HAP-1 (cell line): ENCODE measurements at regions not wholly inside any gene's neighbourhood (a gene's known extent, or its start where the extent isn't known, plus 50 kb on each side); places are given as distances from the start of the nearest gene placed in this dataset.
A peak's percentile ranks its signal among the peaks of the same experiment; 100 is the strongest.
"Not testable (repeated sequence)": the region's sequence is repeated elsewhere in the genome, so short reads cannot be mapped to it uniquely, and the experiment has no call there.

ENCODE experiments used
- DNase-seq, 2 experiments: peaks; one replicate each; pipeline ENCODE4 v3.0.0-alpha.2; 2016 to 2020; ENCODE audit warnings: low spot score in 2 of 2
- H3K27me3 ChIP-seq: fragments of 250-450 bp; sonication (Bioruptor Pico); 2 replicates; pipeline ENCODE4 v1.5.1; 2020; ENCODE audit warnings: low read depth, mild to moderate bottlenecking, moderate library complexity
- H3K36me3 ChIP-seq: fragments of 250-450 bp; sonication (Bioruptor Pico); replicated peaks from 2 replicates; pipeline ENCODE4 v1.5.1; 2020; ENCODE audit warnings: mild to moderate bottlenecking
- H3K4me1 ChIP-seq: fragments of 250-450 bp; sonication (Bioruptor Pico); 2 replicates; pipeline ENCODE4 v1.5.1; 2020; ENCODE audit warnings: mild to moderate bottlenecking
- H3K4me3 ChIP-seq: fragments of 250-450 bp; sonication (Bioruptor Pico); 2 replicates; pipeline ENCODE4 v1.5.1; 2020; ENCODE audit warnings: mild to moderate bottlenecking, moderate library complexity
- H3K9me3 ChIP-seq: fragments of 250-450 bp; sonication (Bioruptor Pico); 2 replicates; pipeline ENCODE4 v1.5.1; 2020; ENCODE audit warnings: mild to moderate bottlenecking, moderate library complexity
- in situ Hi-C: fragments of 300-500 bp; cut with MboI; formaldehyde crosslinking; loops from 3 replicates; pipeline ENCODE4 v1.14.3; 2020; ENCODE audit warnings: low sequenced_read_pairs, inconsistent platforms, mixed read lengths

DNA sequence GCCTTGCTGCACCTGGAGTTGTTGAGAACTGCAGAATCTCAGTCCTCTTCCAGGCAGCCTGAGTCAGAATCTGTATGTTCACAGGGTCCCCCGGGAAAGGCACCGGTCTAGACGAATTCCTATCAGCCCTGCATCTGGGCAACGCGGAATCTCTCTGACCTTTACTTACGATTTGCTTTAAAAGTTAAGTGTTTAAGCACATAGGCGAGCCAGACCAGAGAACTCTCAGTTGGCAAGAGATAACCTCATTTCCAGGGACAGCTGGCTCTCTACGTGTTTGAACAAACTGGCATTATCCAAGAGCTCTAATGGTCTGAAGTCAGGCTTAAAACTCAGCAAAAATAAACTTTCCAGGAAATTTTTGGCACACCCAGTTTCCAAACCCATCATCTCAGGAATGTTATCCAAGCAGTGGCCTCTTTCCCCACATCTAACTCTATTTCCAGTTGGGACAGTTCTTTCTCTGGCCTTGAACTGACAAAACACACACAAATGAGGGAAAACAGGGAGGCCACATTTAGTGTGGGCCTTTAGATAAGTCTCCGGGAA, 53.4 kb downstream of the HES1 start:
- Histone ChIP-seq H3K36me3 (no peaks in the 10 kb centered on the region), H3K27me3 (no peaks in the 10 kb centered on the region), H3K4me3 (no peak overlapping the region), H3K9me3 (no peaks in the 10 kb centered on the region), H3K4me1 (peaks cover under 1% of the 10 kb centered on the region; the same call in 1 of the 2 replicates)
- in situ Hi-C loops, result no loop called here
- DNase-seq, result no peak

DNA sequence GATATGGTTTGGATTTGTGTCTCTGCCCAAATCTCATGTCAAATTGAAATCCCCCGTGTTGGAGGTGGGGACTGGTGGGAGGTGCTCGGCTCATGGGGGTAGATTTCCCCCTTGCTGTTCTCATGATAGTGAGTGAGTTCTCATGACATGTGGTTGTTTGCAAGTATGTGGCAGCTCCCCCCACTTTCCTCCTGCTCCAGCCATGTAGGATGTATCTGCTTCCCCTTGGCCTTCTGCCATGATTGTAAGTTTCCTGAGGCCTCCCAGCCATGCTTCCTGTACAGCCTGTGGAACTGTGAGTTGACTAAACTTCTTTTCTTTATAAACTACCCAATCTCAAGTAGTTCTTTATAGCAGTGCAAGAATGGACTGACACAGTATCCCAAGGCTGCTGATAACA, 55.9 kb downstream of the HES1 start:
- in situ Hi-C loops, H3K9me3 ChIP-seq, H3K4me1 ChIP-seq: not testable (repeated sequence)

DNA sequence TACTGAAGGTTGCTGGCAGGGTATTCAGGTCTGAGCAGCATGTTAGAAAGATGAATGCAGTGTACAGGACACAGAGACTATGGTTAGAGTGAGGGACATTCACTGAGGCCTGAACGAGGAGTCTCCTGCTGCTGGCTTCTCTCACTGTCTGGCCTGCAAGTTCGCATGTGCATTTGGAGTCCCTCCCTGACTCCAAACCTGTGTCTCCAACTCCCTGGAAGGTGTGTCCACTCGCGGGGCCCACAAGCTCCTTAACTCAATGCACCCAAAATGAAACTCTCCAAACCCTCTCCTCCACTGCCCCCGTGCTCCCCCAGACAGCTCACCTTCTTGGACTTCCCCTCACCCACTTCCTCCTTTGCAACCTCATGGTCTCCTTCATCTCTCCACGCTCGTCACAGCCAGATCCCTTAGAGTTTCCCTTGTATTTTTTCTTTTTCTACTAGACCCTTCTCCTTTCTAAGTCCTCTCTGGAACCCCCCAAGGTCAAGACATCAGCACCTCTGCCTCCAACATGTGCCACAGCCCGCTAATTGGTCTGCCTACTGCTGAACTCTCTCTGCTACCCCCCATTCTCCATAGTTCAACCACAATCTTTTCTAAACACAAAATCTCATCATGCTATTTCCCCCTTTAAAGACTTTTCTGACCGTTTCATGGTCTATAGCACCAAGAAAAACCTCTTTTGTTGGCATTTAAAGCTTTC, 58.3 kb downstream of the HES1 start:
- Histone ChIP-seq H3K27me3 (no peaks in the 10 kb centered on the region), H3K4me1 (peaks cover 7% of the 10 kb centered on the region; the same call in 1 of the 2 replicates), H3K4me3 (no peak overlapping the region), H3K36me3 (no peaks in the 10 kb centered on the region), H3K9me3 (no peaks in the 10 kb centered on the region)
- in situ Hi-C loops, result no loop called here
- no peak for DNase-seq

More for the DNA sequence above, 55.9 kb downstream of the HES1 start:
- H3K36me3 ChIP-seq, DNase-seq, H3K27me3 ChIP-seq, H3K4me3 ChIP-seq: not testable (repeated sequence)

DNA sequence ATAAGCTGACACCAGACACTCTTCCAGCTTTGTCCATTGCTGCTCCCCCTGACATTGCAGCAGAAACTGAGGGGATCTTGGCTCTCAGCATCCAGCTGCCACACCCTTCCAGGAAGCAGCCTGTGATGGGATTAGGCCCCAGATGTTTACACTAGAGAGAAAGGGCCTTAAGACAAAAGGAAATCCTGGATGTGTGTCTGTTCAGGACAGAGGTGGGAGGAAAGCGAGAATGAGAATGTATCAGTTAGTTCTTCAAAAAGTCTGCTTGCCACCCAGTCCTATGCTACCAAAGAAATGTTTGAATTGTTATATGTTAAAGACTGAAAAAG, 58.8 kb downstream of the HES1 start:
- no peaks in the 10 kb centered on the region for H3K36me3 ChIP-seq
- peaks cover 7% of the 10 kb centered on the region; the same call in 1 of the 2 replicates for H3K4me1 ChIP-seq
- no peak overlapping the region for H3K4me3 ChIP-seq
- H3K9me3 ChIP-seq, result no peaks in the 10 kb centered on the region
- H3K27me3 ChIP-seq, result no peaks in the 10 kb centered on the region
- in situ Hi-C loops, result no loop called here
- no peak for DNase-seq

DNA sequence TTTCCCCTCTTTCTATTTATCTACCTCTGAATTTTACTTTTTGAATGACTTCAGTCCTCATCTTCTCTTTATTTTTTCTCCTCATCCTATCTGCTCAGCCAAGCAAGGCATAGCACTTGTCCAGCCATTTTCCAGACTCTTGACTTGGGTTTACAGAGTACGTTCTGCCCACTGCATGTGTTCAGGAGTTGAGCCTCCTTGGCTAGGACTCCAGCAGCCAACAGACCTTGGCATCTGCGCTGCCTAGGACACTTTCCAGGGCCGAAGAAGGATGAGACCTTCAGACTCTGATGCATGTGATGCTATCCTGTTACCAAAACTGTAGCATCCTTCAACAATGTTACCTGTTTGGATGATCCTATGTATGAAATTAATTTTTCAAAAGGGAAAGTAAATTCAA, 59.7 kb downstream of the HES1 start:
- no peaks in the 10 kb centered on the region for H3K9me3 ChIP-seq
- no peak overlapping the region for H3K4me3 ChIP-seq

DNA sequence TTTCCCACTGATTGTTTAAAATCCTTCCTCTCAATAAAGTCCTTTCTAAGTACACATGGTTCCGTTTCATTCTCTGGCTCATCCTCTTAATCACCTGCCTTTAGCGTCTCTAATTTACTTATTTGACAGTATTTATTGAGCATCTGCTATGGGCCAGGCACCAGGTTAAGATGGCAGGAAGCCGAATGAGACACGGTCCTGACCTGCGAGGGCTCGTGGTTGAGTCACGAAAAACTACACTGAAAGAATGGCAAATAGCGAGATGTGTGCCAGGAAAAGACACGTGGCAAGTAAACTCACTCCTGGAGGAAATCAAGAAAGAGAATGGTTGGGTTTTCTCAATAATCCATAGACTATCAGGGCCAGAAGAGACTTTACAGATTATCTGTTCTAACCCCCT, 60.9 kb downstream of the HES1 start:
- peaks cover 7% of the 10 kb centered on the region; the same call in 1 of the 2 replicates for H3K4me1 ChIP-seq
- no peaks in the 10 kb centered on the region for H3K27me3 ChIP-seq
- H3K9me3 ChIP-seq, result no peaks in the 10 kb centered on the region
- in situ Hi-C loops, result no loop called here
- H3K36me3 ChIP-seq, result no peaks in the 10 kb centered on the region
- no peak overlapping the region for H3K4me3 ChIP-seq
- DNase-seq, result no peak

More for the DNA sequence above, 59.7 kb downstream of the HES1 start:
- in situ Hi-C loops, result no loop called here
- Histone ChIP-seq H3K4me1 (peaks cover 7% of the 10 kb centered on the region; the same call in 1 of the 2 replicates), H3K36me3 (no peaks in the 10 kb centered on the region), H3K27me3 (no peaks in the 10 kb centered on the region)
- no peak for DNase-seq

DNA sequence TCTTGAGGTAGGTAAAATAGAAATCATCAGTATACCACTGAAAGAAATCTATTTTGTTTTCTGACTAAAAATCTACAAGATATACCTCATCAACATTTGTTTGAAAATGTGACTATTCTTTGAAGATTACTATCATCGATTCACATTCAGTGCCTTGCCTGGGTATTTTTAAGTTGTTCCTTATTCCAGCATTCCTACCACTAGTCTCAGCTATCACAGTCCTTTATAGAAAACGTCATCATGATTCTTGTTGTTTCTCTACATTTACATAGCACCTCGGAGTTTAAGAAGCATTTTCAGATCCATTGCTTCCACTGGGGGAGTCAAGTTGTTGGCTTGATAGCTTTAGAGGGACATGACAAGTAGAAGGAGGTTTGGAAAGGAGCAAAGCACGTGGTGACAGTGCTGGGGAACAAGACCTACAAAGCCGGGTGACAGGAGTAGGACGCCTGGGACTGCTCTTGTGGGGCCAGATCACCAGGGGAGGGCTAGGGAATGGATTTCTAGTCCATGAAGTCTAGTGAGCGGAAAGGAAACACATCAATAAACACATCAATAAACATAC, 61.5 kb downstream of the HES1 start:
- H3K4me3 ChIP-seq, result no peak overlapping the region
- no peaks in the 10 kb centered on the region for H3K9me3 ChIP-seq
- DNase-seq, result no peak
- H3K27me3 ChIP-seq, result no peaks in the 10 kb centered on the region
- H3K36me3 ChIP-seq, result no peaks in the 10 kb centered on the region
- H3K4me1 ChIP-seq, result peaks cover 7% of the 10 kb centered on the region; the same call in 1 of the 2 replicates
- in situ Hi-C loops, result no loop called here

DNA sequence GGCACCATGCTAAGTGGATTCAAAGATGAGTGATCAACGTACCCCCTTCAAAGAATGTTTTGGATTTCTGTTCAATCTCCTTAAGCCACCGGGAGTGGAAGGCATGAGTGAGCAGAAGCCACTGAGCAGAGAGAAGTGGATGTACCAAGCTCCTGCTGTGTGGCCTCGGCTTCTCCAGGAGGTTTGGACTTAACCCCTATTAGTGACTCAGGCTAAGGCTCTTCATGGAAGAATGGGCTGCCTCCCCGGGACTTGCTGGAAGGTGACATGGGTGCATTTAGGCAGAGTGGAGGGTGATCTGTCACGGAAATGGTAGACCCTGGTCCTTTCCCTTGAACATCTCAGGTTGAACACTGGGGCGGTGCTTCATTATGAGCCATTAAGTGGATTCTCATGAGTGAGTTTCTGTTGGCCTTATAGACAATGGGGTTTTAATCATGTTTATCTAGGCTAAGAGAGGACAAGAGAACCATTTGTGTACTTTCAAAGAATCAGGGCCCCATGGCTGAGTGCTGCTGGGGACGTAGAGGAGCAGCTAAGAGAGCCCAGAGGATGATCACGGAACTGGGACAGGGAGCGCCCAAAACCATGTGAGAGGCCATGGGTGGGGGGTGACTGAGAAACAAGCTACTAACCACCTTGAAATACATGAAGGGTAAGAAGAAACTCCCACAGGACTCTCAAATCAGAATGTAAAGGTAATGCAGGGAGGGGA, 62.2 kb downstream of the HES1 start:
- peaks cover 7% of the 10 kb centered on the region; the same call in 1 of the 2 replicates for H3K4me1 ChIP-seq
- no peaks in the 10 kb centered on the region for H3K36me3 ChIP-seq
- no peaks in the 10 kb centered on the region for H3K27me3 ChIP-seq
- H3K4me3 ChIP-seq, result no peak overlapping the region
- no peaks in the 10 kb centered on the region for H3K9me3 ChIP-seq
- in situ Hi-C loops, result no loop called here
- DNase-seq, result no peak

DNA sequence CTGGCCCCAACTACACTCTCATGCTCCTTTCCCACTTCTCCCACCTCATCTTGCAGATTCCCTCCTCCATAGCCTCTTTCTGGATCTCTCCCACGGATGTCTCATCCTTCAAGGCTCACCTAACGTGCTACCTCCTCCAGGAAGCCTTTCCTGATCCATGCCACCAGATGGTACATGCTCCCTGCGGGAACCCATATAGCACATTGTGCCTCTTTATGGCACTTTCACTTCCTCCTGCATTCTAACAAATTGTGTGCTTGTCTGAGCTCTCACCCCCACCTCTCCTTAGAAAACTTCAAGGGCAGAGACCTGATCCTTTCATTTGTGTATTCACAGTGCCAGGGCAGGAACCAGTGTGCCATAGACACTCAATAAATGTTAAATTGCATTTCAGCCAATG, 63.0 kb downstream of the HES1 start:
- in situ Hi-C loops, result no loop called here
- H3K36me3 ChIP-seq, result no peaks in the 10 kb centered on the region
- no peaks in the 10 kb centered on the region for H3K27me3 ChIP-seq
- no peak overlapping the region for H3K4me3 ChIP-seq
- H3K9me3 ChIP-seq, result no peaks in the 10 kb centered on the region
- no peak for DNase-seq
- H3K4me1 ChIP-seq, result peaks cover 7% of the 10 kb centered on the region; the same call in 1 of the 2 replicates

DNA sequence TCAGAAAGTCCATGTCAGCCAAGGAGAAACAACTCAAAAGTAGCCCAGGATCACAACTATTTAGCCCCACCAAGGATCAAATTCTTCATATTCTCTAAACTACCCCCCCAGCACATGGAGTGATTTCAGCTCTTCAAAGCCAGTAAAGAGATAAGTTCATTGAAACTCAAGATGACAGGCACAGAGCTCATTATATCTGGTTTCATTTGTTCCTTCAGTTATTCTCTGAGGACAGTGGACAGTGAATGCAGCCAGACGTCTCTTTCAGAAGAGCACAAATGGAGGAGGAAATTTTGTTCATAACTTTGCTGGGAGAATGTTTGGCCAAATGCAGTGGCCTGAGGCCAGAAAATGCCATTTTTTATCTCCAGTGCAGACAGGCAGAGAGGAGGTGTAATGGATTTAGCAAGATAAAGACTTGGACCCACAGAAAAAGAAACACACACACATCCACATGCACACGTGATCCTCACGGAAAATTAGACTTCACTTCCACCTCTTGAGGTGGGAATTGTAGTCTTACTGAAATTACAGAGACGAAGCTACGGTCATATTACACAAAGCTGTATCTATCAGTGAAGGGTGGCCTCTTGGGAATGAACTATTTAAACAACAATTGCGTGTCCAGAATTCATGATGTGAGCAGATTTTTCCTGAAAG, 64.6 kb downstream of the HES1 start:
- in situ Hi-C loops, result no loop called here
- DNase-seq, result no peak
- Histone ChIP-seq H3K36me3 (no peaks in the 10 kb centered on the region), H3K4me3 (no peak overlapping the region), H3K4me1 (peaks cover 12% of the 10 kb centered on the region), H3K9me3 (no peaks in the 10 kb centered on the region), H3K27me3 (no peaks in the 10 kb centered on the region)

DNA sequence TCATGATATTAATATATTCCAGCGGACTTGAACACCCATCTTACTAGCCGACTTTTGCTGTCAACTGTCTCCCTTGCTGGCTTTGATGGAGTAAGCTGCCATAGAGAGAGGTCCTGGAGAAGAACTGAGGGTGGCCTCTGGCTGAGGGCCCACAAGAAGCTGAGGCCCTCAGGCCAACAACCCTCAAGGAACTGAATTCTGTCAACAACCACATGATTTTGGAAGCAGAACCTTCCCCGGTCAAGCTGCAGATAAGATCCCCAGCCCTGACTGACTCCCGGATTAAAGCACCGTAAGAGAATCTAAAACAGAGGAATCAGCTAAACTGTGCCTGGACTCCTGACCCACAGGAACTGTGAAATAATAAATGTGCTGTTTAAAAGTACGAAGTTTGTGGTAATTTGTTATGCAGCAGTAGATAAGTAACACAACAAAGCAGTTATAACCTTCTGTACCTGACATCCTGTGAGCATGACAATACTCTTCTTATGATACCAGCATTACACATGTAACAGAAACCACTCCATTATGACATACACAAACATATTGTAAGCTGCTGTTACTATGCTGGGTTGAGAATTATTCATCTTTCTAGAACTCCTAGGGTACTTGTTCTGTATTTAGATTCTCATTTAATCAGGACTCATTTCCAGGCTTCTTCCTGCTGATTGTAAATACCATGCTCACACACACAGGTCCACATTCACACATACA, 66.2 kb downstream of the HES1 start:
- in situ Hi-C loops, result no loop called here
- peaks cover 22% of the 10 kb centered on the region for H3K4me1 ChIP-seq
- H3K27me3 ChIP-seq, result no peaks in the 10 kb centered on the region
- H3K4me3 ChIP-seq, result no peak overlapping the region
- no peaks in the 10 kb centered on the region for H3K9me3 ChIP-seq
- no peak for DNase-seq
- no peaks in the 10 kb centered on the region for H3K36me3 ChIP-seq

DNA sequence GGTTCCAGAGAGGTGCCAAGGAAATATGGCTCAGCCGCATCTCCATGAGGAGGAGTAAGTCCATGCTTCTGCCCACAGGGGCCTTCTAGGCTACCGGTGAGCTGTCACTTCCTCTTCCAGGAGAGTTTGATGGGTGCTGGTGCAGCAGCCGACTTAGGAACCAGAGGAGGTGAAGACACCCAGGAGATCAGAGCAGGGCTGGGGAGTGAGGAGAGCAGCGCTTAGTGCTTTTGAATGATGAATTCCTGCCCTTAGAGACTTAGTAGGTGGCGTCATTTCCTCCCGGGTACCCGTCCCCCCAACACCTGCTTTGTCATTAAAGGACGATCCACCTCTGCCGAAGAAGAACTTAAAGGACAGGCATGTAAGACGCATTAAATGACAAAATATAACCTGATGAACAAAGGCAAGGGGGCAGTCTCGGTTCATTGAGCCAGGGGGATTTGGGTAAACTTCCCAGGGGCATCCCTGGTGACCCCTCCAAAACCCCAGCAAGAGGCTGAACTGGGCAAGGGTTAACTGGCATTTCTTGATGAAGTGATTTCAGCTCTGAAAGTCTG, 67.6 kb downstream of the HES1 start:
- Histone ChIP-seq H3K27me3 (no peaks in the 10 kb centered on the region), H3K9me3 (no peaks in the 10 kb centered on the region), H3K4me1 (peaks cover 23% of the 10 kb centered on the region), H3K36me3 (no peaks in the 10 kb centered on the region), H3K4me3 (peak overlapping the region; percentile 16)
- in situ Hi-C loops, result no loop called here
- DNase-seq, result no peak
